Retinal pigment epithelial cell (primary cell): ENCODE measurements at regions not wholly inside any gene's neighbourhood (a gene's known extent, or its start where the extent isn't known, plus 50 kb on each side); places are given as distances from the start of the nearest gene placed in this dataset.

ENCODE experiments used
- DNase-seq: peaks from one replicate; pipeline ENCODE4 v3.0.0-alpha.2; 2010; ENCODE audit warnings: low read depth
- H3K4me3 ChIP-seq: 2 replicates; pipeline ENCODE4 v1.5.1; 2011; ENCODE audit warnings: mild to moderate bottlenecking, low read length, control low read depth, moderate library complexity
- CTCF ChIP-seq: conservative IDR thresholded peaks from 2 replicates; pipeline ENCODE4 v1.5.1; 2011; ENCODE audit warnings: low read depth, low read length, control low read depth, inconsistent platforms

DNA sequence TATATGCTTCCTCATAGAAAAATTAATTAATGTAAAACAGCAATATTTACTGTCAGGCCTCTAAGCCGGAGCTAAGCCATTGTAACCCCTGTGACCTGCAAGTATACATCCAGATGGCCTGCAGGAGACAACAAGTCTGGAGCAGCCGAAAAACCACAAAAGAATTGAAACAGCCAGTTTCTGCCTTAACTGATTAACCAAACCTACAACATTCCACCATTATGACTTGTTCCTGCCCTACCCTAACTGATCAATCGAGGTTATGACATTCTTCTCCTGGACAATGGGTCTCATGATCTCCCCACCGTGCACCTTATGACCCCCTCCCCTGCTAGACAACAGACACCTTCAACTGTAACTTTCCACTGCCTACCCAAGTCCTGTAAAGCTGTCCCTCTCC is 205.8 kb upstream of the DUSP10 start:
- no peak for DNase-seq
- no peak overlapping the region for H3K4me3 ChIP-seq
- TF ChIP-seq CTCF = no peak

DNA sequence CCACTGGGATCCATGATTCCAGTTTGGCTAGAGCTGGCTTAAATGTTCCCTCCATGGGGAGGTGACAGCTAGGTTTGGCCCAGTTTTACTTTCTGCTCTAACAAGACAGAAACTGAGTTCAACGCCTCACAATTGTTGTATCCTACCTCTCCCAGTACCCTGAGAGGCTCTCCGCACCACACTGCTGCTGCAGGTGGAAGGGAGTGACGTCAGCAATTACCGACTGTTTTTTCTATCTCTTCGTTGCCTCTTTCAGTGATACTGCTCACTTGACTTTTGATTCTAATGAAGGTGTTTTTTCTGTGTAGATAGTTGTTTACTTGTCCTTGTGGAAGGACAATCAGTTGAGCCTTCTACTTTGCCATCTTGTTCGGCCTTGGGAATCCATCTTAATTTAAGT is 204.9 kb upstream of the DUSP10 start:
- no peak for DNase-seq
- TF ChIP-seq CTCF = no peak

GRCh38 chr1:221945669-221946068 is 203.8 kb upstream of the DUSP10 start:
- no peak for TF ChIP-seq CTCF
- H3K4me3 ChIP-seq = no peak overlapping the region
- no peak for DNase-seq

More for the DNA sequence above, 204.9 kb upstream of the DUSP10 start:
- H3K4me3 ChIP-seq = no peak overlapping the region

DNA sequence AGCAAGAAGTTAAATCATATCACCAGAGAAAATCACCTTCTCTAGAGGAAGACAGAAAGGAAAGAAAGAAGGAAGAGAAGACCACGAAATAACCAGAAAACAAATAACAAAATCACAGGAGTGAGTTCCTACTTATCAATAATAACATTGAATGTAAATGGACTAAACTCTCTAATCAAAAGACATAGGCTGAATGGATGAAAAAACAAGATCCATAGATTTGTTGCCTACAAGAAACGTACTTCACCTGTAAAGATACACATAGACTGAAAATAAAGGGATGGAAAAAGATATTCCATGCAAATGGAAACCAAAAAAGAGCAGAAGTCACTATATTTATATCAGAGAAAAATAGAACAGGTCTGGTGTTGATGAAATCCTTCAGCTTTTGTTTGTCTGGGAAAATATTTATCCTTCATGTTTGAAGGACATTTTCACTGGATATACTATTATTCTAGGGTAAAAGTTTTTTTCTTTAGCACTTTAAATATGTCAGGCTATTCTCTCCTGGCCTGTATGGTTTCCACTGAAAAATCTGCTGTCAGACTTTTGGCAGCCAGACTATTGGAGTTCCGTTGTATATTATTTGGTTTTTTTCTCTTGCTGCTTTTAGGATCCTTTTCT is 202.5 kb upstream of the DUSP10 start:
- no peak overlapping the region for H3K4me3 ChIP-seq
- no peak for TF ChIP-seq CTCF
- DNase-seq = no peak

GRCh38 chr1:221940631-221941030 is 198.7 kb upstream of the DUSP10 start:
- no peak for DNase-seq
- no peak overlapping the region for H3K4me3 ChIP-seq
- no peak for TF ChIP-seq CTCF

DNA sequence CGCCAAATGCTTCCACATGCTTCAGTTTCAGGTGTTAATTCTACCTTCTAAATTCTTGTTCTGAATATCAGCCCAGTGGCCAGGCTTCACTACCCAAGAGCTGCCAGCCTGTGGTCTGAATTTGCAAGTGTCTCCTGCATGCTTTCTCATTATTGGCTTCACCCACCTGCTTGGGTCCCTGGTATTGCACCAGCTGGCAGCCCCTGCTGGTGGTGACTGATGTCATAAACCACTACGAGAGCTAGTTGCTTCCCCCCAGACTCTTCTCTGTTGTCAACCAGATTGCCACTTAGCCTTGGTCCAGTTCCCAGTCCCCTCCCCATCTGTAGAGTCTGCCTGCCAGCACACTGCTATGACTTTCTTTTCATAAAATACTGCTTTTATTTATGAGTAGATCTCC is 197.7 kb upstream of the DUSP10 start:
- TF ChIP-seq CTCF = no peak
- no peak for DNase-seq
- no peak overlapping the region for H3K4me3 ChIP-seq

DNA sequence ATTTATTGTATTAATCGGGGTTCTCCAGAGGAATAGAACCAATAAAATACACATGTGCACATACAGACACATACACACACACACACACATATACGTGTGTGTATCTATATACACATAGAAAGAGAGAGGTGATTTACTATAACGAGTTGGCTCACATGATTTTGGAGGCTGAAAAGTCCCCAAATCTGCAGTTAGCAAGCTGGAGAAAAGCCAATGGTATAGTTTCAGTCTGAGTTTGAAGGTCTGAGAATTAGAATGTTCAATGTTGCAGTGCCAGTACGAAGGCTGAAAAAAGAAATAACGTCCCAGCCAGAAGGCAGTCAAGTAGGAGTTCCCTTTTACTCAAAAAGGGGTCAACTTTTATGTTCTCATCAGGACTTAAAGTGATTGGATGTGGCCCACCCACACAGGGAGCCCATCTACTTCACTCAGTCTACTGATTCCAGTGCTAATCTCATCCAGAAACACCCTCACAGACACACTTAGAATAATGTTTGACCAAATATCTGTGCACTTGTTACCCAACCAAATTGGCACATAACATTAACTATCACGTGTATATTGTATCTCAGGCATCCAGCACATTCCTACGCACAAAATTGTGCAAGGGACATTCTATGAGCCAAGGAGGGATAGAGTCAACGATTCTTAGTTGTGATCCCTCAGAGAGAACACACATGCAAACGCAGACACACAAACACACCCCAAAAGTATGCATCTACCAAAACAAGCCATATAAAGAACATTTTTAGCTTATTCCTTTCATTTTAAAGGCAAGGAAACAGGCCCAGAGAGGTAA is 195.5 kb upstream of the DUSP10 start:
- no peak overlapping the region for H3K4me3 ChIP-seq
- no peak for DNase-seq
- no peak for TF ChIP-seq CTCF
